ENCODE measurements at regions not wholly inside any gene's neighbourhood (a gene's known extent, or its start where the extent isn't known, plus 50 kb on each side); places are given as distances from the start of the nearest gene placed in this dataset.

- H3K4me1 Mint-ChIP-seq: no peaks in the 10 kb centered on the region
- H3K27me3 ChIP-seq (ENCODE audit: insufficient read depth): no peaks in the 10 kb centered on the region
- no peaks in the 10 kb centered on the region for H3K4me1 ChIP-seq (ENCODE audit: insufficient read depth)
- DNase-seq (ENCODE audit: low spot score): no peak
- no peaks in the 10 kb centered on the region; the same call in 2 of the 3 replicates for H3K9me3 Mint-ChIP-seq
- H3K27ac Mint-ChIP-seq: no peak overlapping the region
- no peaks in the 10 kb centered on the region for H4K20me1 ChIP-seq (replicated peaks; ENCODE audit: insufficient read depth)
- peaks cover 5% of the 10 kb centered on the region; the same call in 1 of the 2 replicates for H3K9me2 ChIP-seq (ENCODE audit: insufficient read depth)
- ATAC-seq: no peak
- H3F3A ChIP-seq (replicated peaks; ENCODE audit: low read depth): no peaks in the 10 kb centered on the region
- H3K4me2 ChIP-seq: no peak overlapping the region
- no peaks in the 10 kb centered on the region for H3K79me2 ChIP-seq (replicated peaks; ENCODE audit: insufficient read depth)
- no peak overlapping the region for H2AFZ ChIP-seq
- H3K27me3 Mint-ChIP-seq (ENCODE audit: insufficient read depth, low read depth, poor library complexity): peaks cover 11% of the 10 kb centered on the region
- H3K4me3 ChIP-seq: no peak overlapping the region
- H3K27ac ChIP-seq (ENCODE audit: low read depth): no peak overlapping the region
- TF ChIP-seq, protein P1, sequence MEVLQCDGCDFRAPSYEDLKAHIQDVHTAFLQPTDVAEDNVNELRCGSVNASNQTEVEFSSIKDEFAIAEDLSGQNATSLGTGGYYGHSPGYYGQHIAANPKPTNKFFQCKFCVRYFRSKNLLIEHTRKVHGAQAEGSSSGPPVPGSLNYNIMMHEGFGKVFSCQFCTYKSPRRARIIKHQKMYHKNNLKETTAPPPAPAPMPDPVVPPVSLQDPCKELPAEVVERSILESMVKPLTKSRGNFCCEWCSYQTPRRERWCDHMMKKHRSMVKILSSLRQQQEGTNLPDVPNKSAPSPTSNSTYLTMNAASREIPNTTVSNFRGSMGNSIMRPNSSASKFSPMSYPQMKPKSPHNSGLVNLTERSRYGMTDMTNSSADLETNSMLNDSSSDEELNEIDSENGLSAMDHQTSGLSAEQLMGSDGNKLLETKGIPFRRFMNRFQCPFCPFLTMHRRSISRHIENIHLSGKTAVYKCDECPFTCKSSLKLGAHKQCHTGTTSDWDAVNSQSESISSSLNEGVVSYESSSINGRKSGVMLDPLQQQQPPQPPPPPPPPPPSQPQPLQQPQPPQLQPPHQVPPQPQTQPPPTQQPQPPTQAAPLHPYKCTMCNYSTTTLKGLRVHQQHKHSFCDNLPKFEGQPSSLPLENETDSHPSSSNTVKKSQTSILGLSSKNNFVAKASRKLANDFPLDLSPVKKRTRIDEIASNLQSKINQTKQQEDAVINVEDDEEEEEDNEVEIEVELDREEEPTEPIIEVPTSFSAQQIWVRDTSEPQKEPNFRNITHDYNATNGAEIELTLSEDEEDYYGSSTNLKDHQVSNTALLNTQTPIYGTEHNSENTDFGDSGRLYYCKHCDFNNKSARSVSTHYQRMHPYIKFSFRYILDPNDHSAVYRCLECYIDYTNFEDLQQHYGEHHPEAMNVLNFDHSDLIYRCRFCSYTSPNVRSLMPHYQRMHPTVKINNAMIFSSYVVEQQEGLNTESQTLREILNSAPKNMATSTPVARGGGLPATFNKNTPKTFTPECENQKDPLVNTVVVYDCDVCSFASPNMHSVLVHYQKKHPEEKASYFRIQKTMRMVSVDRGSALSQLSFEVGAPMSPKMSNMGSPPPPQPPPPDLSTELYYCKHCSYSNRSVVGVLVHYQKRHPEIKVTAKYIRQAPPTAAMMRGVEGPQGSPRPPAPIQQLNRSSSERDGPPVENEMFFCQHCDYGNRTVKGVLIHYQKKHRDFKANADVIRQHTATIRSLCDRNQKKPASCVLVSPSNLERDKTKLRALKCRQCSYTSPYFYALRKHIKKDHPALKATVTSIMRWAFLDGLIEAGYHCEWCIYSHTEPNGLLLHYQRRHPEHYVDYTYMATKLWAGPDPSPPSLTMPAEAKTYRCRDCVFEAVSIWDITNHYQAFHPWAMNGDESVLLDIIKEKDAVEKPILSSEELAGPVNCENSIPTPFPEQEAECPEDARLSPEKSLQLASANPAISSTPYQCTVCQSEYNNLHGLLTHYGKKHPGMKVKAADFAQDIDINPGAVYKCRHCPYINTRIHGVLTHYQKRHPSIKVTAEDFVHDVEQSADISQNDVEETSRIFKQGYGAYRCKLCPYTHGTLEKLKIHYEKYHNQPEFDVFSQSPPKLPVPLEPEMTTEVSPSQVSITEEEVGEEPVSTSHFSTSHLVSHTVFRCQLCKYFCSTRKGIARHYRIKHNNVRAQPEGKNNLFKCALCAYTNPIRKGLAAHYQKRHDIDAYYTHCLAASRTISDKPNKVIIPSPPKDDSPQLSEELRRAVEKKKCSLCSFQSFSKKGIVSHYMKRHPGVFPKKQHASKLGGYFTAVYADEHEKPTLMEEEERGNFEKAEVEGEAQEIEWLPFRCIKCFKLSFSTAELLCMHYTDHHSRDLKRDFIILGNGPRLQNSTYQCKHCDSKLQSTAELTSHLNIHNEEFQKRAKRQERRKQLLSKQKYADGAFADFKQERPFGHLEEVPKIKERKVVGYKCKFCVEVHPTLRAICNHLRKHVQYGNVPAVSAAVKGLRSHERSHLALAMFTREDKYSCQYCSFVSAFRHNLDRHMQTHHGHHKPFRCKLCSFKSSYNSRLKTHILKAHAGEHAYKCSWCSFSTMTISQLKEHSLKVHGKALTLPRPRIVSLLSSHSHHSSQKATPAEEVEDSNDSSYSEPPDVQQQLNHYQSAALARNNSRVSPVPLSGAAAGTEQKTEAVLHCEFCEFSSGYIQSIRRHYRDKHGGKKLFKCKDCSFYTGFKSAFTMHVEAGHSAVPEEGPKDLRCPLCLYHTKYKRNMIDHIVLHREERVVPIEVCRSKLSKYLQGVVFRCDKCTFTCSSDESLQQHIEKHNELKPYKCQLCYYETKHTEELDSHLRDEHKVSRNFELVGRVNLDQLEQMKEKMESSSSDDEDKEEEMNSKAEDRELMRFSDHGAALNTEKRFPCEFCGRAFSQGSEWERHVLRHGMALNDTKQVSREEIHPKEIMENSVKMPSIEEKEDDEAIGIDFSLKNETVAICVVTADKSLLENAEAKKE (CRISPR knock-in tag; IDR thresholded peaks at IDR 0.05): no peak
- H3K4me3 Mint-ChIP-seq: no peak overlapping the region
- no peaks in the 10 kb centered on the region for H3K36me3 ChIP-seq (ENCODE audit: insufficient read depth)
- no peaks in the 10 kb centered on the region for H3K36me3 Mint-ChIP-seq (ENCODE audit: low read depth)
Observed at GRCh38 chr5:3049261-3049660, 297.8 kb upstream of the IRX2 start.

DNA sequence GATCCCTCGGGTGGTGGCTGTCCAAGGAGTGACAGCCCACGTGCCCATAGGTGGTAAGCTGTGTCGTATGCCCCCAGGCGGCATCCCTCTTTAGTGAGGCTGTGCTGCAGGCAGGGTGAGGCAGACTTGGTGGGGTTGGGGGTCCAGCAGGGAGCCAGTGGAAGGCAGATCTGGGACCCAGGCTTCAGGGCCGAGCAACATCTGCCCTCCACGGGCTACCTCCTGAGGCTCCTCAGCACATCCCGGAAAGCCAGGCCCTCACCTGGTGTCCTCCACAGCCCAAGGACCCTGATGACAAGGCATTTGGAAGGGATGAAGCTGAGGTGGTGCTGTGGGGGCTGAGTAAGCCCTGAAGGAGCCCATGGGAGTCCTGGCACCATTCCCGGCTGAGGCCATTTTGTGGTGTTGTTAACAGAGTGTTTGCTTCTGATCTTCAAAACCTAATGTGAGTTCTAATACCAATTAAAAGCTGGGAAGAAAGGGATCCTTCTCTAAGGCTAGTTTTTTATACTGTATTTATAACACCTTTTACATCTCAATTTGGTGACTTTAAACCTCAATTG, 295.8 kb upstream of the IRX2 start:
- Histone ChIP-seq H3K4me3 (no peak overlapping the region), H3K27me3 (ENCODE audit: insufficient read depth) (no peaks in the 10 kb centered on the region), H3K9me2 (ENCODE audit: insufficient read depth) (peaks cover 8% of the 10 kb centered on the region; the same call in 1 of the 2 replicates), H3F3A (replicated peaks; ENCODE audit: low read depth) (no peaks in the 10 kb centered on the region), H4K20me1 (replicated peaks; ENCODE audit: insufficient read depth) (no peaks in the 10 kb centered on the region), H3K4me1 (ENCODE audit: insufficient read depth) (no peaks in the 10 kb centered on the region), H3K36me3 (ENCODE audit: insufficient read depth) (no peaks in the 10 kb centered on the region), H2AFZ (no peak overlapping the region), H3K27ac (ENCODE audit: low read depth) (no peak overlapping the region), H3K79me2 (replicated peaks; ENCODE audit: insufficient read depth) (no peaks in the 10 kb centered on the region), H3K4me2 (no peak overlapping the region)
- H3K9me3 Mint-ChIP-seq: peaks cover 3% of the 10 kb centered on the region; the same call in 1 of the 3 replicates
- H3K4me1 Mint-ChIP-seq: no peaks in the 10 kb centered on the region
- no peaks in the 10 kb centered on the region; the same call in 2 of the 3 replicates for H3K36me3 Mint-ChIP-seq (ENCODE audit: low read depth)
- ATAC-seq: no peak
- no peak overlapping the region for H3K4me3 Mint-ChIP-seq
- H3K27me3 Mint-ChIP-seq (ENCODE audit: insufficient read depth, low read depth, poor library complexity): peaks cover 11% of the 10 kb centered on the region
- no peak for DNase-seq (ENCODE audit: low spot score)
- no peak overlapping the region for H3K27ac Mint-ChIP-seq
- TF ChIP-seq NANOG (IDR thresholded peaks at IDR 0.05; ENCODE audit: borderline replicate concordance) (no peak), ETS1 (IDR thresholded peaks at IDR 0.05) (no peak), CREB1 (CRISPR knock-in tag; IDR thresholded peaks at IDR 0.05; ENCODE audit: low read depth) (no peak)
- TF ChIP-seq, protein P1 (CRISPR knock-in tag; IDR thresholded peaks at IDR 0.05): no peak
